OCI-LY1 (cell line): ENCODE measurements at regions not wholly inside any gene's neighbourhood (a gene's known extent, or its start where the extent isn't known, plus 50 kb on each side); places are given as distances from the start of the nearest gene placed in this dataset.

Experiments used
- CTCF ChIP-seq: fragments of 200-600 bp; sonication (generic), shearing (Covaris generic); IDR thresholded peaks from 2 replicates; pipeline ENCODE4 v1.5.1; 2017; ENCODE audit warnings: mild to moderate bottlenecking, antibody characterized with exemption, low read length, moderate library complexity, mixed read lengths
- EZH2 ChIP-seq: fragments of 200-600 bp; sonication (generic), shearing (Covaris generic); IDR thresholded peaks from 2 replicates; pipeline ENCODE4 v1.8.0; 2017; ENCODE audit warnings: borderline replicate concordance, mixed run types, mild to moderate bottlenecking, antibody characterized with exemption, low read length, moderate library complexity, mixed read lengths

GRCh38 chr10:118234683-118235082 lies 107.4 kb downstream of the FAM204A start:
- TF ChIP-seq CTCF (no peak), EZH2 (no peak)
